WTC11 (cell line): ENCODE measurements at regions not wholly inside any gene's neighbourhood (a gene's known extent, or its start where the extent isn't known, plus 50 kb on each side); places are given as distances from the start of the nearest gene placed in this dataset.

Experiments used
- ATAC-seq: fragments of 200-7000 bp; cut with Tn5 transposase; 2 replicates; pipeline ENCODE4 v1.10.0; 2021; ENCODE audit warnings: mild to moderate bottlenecking, moderate library complexity
- CTCF ChIA-PET: fragments of 300-600 bp; sonication (Branson Sonifier 250); formaldehyde crosslinking; loops from one replicate; lab custom pipeline; 2021; ENCODE audit warnings: antibody characterized with exemption; lab: Charles Lee
- POLR2A ChIA-PET: fragments of 350-600 bp; sonication (Branson Sonifier 250); formaldehyde crosslinking; loops from one replicate; lab custom pipeline; 2021; ENCODE audit warnings: antibody characterized with exemption; lab: Charles Lee
- DNase-seq: peaks from one replicate; pipeline ENCODE4 v3.0.0; 2021; ENCODE audit warnings: low spot score
- H3K27ac Mint-ChIP-seq: 2 replicates; pipeline ENCODE4 v1.8.0; 2021; ENCODE audit warnings: mixed read lengths
- H3K27me3 Mint-ChIP-seq: 2 replicates; pipeline ENCODE4 v1.8.0; 2021; ENCODE audit warnings: low read depth, mild to moderate bottlenecking, moderate library complexity, mixed read lengths
- H3K36me3 Mint-ChIP-seq: 2 replicates; pipeline ENCODE4 v1.8.0; 2021; ENCODE audit warnings: mixed read lengths
- H3K4me1 Mint-ChIP-seq: 2 replicates; pipeline ENCODE4 v1.8.0; 2022; ENCODE audit warnings: mixed read lengths
- H3K4me3 Mint-ChIP-seq: 2 replicates; pipeline ENCODE4 v1.8.0; 2021; ENCODE audit warnings: mild to moderate bottlenecking, moderate library complexity, mixed read lengths
- H3K9me3 Mint-ChIP-seq: 2 replicates; pipeline ENCODE4 v1.8.0; 2021; ENCODE audit warnings: mixed read lengths
- ATF3 ChIP-seq: sonication (generic); formaldehyde crosslinking; conservative IDR thresholded peaks from 2 replicates; pipeline ENCODE4 v1.8.1; 2022; ENCODE audit warnings: mild to moderate bottlenecking, missing genetic modification reagents
- ELF4 ChIP-seq: sonication (generic); formaldehyde crosslinking; IDR thresholded peaks from 2 replicates; pipeline ENCODE4 v1.8.1; 2022; ENCODE audit warnings: low read depth, mild to moderate bottlenecking, moderate library complexity, missing genetic modification reagents
- EMX1 ChIP-seq: fragments of 250-450 bp; sonication (Bioruptor Pico); IDR thresholded peaks from 2 replicates; pipeline ENCODE4 v1.8.0; 2021; ENCODE audit warnings: mild to moderate bottlenecking
- FOXP1 ChIP-seq: sonication (generic); formaldehyde crosslinking; IDR thresholded peaks from 2 replicates; pipeline ENCODE4 v1.8.0; 2022; ENCODE audit warnings: missing genetic modification reagents, mild to moderate bottlenecking, moderate library complexity, borderline replicate concordance
- MLX ChIP-seq: sonication (generic); formaldehyde crosslinking; IDR thresholded peaks from 2 replicates; pipeline ENCODE4 v1.8.1; 2023; ENCODE audit warnings: mild to moderate bottlenecking, missing genetic modification reagents, moderate library complexity
- MXD4 ChIP-seq: fragments of 250-450 bp; sonication (Bioruptor Pico); IDR thresholded peaks from 2 replicates; pipeline ENCODE4 v1.8.0; 2021; ENCODE audit warnings: mild to moderate bottlenecking, moderate library complexity, borderline replicate concordance
- NFE2L1 ChIP-seq: sonication (generic); formaldehyde crosslinking; IDR thresholded peaks from 2 replicates; pipeline ENCODE4 v1.8.1; 2023; ENCODE audit warnings: missing genetic modification reagents
- SMAD4 ChIP-seq: sonication (generic); formaldehyde crosslinking; IDR thresholded peaks from 2 replicates; pipeline ENCODE4 v1.8.0; 2022; ENCODE audit warnings: mild to moderate bottlenecking, missing genetic modification reagents
- TCF7 ChIP-seq: sonication (generic); formaldehyde crosslinking; IDR thresholded peaks from 2 replicates; pipeline ENCODE4 v1.8.0; 2022; ENCODE audit warnings: mild to moderate bottlenecking, low read depth, missing genetic modification reagents, moderate library complexity
- ZMAT4 ChIP-seq: fragments of 250-450 bp; sonication (Bioruptor Pico); IDR thresholded peaks from 2 replicates; pipeline ENCODE4 v1.9.0; 2021; ENCODE audit warnings: mild to moderate bottlenecking
- ZNF121 ChIP-seq: sonication (generic); formaldehyde crosslinking; IDR thresholded peaks from 2 replicates; pipeline ENCODE4 v1.8.0; 2023; ENCODE audit warnings: missing genetic modification reagents
- ZNF232 ChIP-seq: sonication (generic); formaldehyde crosslinking; IDR thresholded peaks from 2 replicates; pipeline ENCODE4 v1.8.0; 2022; ENCODE audit warnings: mild to moderate bottlenecking, missing genetic modification reagents
- ZNF423 ChIP-seq: fragments of 250-450 bp; sonication (Bioruptor Pico); IDR thresholded peaks from 2 replicates; pipeline ENCODE4 v2.1.2; 2022; ENCODE audit warnings: mild to moderate bottlenecking, moderate library complexity
- ZNF425 ChIP-seq: fragments of 250-450 bp; sonication (Bioruptor Pico); conservative IDR thresholded peaks from 2 replicates; pipeline ENCODE4 v1.9.0; 2021; ENCODE audit warnings: mild to moderate bottlenecking
- ZNF671 ChIP-seq: fragments of 250-450 bp; sonication (Bioruptor Pico); IDR thresholded peaks from 2 replicates; pipeline ENCODE4 v1.8.0; 2021; ENCODE audit warnings: mild to moderate bottlenecking
- TF ChIP-seq, protein P1 (sequence below): sonication (generic); formaldehyde crosslinking; IDR thresholded peaks from 2 replicates; pipeline ENCODE4 v1.8.0; 2023; ENCODE audit warnings: missing genetic modification reagents, mild to moderate bottlenecking, borderline replicate concordance
- TF ChIP-seq, protein P2 (sequence below): sonication (generic); formaldehyde crosslinking; IDR thresholded peaks from 2 replicates; pipeline ENCODE4 v1.8.0; 2022; ENCODE audit warnings: mild to moderate bottlenecking, missing genetic modification reagents
- TF ChIP-seq, protein P3 (sequence below): sonication (generic); formaldehyde crosslinking; IDR thresholded peaks from 2 replicates; pipeline ENCODE4 v1.8.1; 2022; ENCODE audit warnings: missing genetic modification reagents, borderline replicate concordance
- TF ChIP-seq, protein P4 (sequence below): sonication (generic); formaldehyde crosslinking; IDR thresholded peaks from 2 replicates; pipeline ENCODE4 v1.8.1; 2023; ENCODE audit warnings: mild to moderate bottlenecking, missing genetic modification reagents
- TF ChIP-seq, protein P5 (sequence below): fragments of 250-450 bp; sonication (Bioruptor Pico); IDR thresholded peaks from 2 replicates; pipeline ENCODE4 v1.9.0; 2021; ENCODE audit warnings: mild to moderate bottlenecking

DNA sequence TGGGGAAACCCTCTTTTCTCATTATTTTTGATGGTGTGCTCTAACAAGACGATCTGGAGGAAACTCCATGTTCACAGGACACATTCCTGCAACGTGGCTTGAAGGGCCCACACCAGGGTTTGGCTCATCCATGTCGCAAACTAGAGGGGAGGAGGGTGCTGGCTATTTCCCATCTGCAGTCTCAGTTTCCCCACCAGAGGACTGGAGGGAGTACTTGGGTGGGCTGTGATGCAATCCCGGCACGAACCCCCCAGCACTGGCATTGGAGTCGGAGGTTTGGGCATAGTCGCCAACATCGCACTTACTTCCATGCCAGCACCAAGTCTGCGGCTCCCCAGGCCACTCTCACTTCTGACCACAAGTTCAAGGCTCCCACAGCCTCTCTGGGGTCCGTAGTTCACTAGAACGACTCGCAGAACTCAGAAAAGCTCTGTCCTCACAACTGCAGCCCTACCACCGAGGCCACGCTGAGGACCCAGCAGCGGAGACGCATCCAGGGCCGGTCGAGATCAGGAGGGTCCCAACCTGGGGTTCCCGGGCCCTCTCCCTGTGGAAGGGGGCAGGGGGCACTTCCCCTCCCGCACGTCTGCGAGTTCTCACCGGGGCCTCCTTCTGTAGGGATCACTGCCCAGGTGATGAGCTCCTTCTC lies 165.6 kb upstream of the SOX1 start (continued):
- TF ChIP-seq SMAD4 (CRISPR knock-in tag) (no peak), MXD4 (CRISPR knock-in tag) (no peak), EMX1 (no peak), TCF7 (CRISPR knock-in tag) (no peak), ZMAT4 (CRISPR knock-in tag) (no peak)
- TF ChIP-seq, protein P1, sequence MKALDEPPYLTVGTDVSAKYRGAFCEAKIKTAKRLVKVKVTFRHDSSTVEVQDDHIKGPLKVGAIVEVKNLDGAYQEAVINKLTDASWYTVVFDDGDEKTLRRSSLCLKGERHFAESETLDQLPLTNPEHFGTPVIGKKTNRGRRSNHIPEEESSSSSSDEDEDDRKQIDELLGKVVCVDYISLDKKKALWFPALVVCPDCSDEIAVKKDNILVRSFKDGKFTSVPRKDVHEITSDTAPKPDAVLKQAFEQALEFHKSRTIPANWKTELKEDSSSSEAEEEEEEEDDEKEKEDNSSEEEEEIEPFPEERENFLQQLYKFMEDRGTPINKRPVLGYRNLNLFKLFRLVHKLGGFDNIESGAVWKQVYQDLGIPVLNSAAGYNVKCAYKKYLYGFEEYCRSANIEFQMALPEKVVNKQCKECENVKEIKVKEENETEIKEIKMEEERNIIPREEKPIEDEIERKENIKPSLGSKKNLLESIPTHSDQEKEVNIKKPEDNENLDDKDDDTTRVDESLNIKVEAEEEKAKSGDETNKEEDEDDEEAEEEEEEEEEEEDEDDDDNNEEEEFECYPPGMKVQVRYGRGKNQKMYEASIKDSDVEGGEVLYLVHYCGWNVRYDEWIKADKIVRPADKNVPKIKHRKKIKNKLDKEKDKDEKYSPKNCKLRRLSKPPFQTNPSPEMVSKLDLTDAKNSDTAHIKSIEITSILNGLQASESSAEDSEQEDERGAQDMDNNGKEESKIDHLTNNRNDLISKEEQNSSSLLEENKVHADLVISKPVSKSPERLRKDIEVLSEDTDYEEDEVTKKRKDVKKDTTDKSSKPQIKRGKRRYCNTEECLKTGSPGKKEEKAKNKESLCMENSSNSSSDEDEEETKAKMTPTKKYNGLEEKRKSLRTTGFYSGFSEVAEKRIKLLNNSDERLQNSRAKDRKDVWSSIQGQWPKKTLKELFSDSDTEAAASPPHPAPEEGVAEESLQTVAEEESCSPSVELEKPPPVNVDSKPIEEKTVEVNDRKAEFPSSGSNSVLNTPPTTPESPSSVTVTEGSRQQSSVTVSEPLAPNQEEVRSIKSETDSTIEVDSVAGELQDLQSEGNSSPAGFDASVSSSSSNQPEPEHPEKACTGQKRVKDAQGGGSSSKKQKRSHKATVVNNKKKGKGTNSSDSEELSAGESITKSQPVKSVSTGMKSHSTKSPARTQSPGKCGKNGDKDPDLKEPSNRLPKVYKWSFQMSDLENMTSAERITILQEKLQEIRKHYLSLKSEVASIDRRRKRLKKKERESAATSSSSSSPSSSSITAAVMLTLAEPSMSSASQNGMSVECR: no peak
- TF ChIP-seq, protein P2, sequence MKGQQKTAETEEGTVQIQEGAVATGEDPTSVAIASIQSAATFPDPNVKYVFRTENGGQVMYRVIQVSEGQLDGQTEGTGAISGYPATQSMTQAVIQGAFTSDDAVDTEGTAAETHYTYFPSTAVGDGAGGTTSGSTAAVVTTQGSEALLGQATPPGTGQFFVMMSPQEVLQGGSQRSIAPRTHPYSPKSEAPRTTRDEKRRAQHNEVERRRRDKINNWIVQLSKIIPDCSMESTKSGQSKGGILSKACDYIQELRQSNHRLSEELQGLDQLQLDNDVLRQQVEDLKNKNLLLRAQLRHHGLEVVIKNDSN (CRISPR knock-in tag): no peak

- Mint-ChIP-seq H3K9me3 (peaks cover 3% of the 10 kb centered on the region; the same call in 1 of the 2 replicates), H3K27ac (no peak overlapping the region), H3K36me3 (no peaks in the 10 kb centered on the region), H3K4me3 (no peak overlapping the region), H3K4me1 (peaks cover 13% of the 10 kb centered on the region), H3K27me3 (peaks cover 4% of the 10 kb centered on the region)
- DNase-seq: peak; percentile 1
- ATAC-seq: no peak
- POLR2A ChIA-PET: no interaction called here
- CTCF ChIA-PET: no interaction called here
- TF ChIP-seq, protein P3, sequence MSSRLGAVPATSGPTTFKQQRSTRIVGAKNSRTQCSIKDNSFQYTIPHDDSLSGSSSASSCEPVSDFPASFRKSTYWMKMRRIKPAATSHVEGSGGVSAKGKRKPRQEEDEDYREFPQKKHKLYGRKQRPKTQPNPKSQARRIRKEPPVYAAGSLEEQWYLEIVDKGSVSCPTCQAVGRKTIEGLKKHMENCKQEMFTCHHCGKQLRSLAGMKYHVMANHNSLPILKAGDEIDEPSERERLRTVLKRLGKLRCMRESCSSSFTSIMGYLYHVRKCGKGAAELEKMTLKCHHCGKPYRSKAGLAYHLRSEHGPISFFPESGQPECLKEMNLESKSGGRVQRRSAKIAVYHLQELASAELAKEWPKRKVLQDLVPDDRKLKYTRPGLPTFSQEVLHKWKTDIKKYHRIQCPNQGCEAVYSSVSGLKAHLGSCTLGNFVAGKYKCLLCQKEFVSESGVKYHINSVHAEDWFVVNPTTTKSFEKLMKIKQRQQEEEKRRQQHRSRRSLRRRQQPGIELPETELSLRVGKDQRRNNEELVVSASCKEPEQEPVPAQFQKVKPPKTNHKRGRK (CRISPR knock-in tag): no peak
- TF ChIP-seq ATF3 (CRISPR knock-in tag) (no peak), ZNF425 (CRISPR knock-in tag) (no peak), MLX (no peak), ZNF232 (CRISPR knock-in tag) (no peak), ZNF121 (CRISPR knock-in tag) (no peak), NFE2L1 (CRISPR knock-in tag) (no peak), FOXP1 (CRISPR knock-in tag) (no peak), ELF4 (CRISPR knock-in tag) (no peak), EMX1 (no peak), ZNF423 (CRISPR knock-in tag) (no peak), ZNF671 (CRISPR knock-in tag) (no peak)
- TF ChIP-seq, protein P4, sequence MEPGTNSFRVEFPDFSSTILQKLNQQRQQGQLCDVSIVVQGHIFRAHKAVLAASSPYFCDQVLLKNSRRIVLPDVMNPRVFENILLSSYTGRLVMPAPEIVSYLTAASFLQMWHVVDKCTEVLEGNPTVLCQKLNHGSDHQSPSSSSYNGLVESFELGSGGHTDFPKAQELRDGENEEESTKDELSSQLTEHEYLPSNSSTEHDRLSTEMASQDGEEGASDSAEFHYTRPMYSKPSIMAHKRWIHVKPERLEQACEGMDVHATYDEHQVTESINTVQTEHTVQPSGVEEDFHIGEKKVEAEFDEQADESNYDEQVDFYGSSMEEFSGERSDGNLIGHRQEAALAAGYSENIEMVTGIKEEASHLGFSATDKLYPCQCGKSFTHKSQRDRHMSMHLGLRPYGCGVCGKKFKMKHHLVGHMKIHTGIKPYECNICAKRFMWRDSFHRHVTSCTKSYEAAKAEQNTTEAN (CRISPR knock-in tag): no peak
- TF ChIP-seq, protein P5, sequence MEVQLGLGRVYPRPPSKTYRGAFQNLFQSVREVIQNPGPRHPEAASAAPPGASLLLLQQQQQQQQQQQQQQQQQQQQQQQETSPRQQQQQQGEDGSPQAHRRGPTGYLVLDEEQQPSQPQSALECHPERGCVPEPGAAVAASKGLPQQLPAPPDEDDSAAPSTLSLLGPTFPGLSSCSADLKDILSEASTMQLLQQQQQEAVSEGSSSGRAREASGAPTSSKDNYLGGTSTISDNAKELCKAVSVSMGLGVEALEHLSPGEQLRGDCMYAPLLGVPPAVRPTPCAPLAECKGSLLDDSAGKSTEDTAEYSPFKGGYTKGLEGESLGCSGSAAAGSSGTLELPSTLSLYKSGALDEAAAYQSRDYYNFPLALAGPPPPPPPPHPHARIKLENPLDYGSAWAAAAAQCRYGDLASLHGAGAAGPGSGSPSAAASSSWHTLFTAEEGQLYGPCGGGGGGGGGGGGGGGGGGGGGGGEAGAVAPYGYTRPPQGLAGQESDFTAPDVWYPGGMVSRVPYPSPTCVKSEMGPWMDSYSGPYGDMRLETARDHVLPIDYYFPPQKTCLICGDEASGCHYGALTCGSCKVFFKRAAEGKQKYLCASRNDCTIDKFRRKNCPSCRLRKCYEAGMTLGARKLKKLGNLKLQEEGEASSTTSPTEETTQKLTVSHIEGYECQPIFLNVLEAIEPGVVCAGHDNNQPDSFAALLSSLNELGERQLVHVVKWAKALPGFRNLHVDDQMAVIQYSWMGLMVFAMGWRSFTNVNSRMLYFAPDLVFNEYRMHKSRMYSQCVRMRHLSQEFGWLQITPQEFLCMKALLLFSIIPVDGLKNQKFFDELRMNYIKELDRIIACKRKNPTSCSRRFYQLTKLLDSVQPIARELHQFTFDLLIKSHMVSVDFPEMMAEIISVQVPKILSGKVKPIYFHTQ (CRISPR knock-in tag): no peak
Observed at GRCh38 chr13:111902726-111903125, 164.2 kb upstream of the SOX1 start.
